GM18951 (cell line): ENCODE measurements at regions not wholly inside any gene's neighbourhood (a gene's known extent, or its start where the extent isn't known, plus 50 kb on each side); places are given as distances from the start of the nearest gene placed in this dataset.

ENCODE experiments used
- POLR2A ChIP-seq: IDR thresholded peaks from 4 replicates; pipeline ENCODE4 v1.6.1; 2011; ENCODE audit warnings: mild to moderate bottlenecking; ENCODE audit not compliant: insufficient read length, insufficient read depth; ENCODE audit errors: extremely low read depth
- in situ Hi-C: fragments of 300-500 bp; cut with MboI; formaldehyde crosslinking; loops from one replicate; pipeline ENCODE4 v1.12.0; 2022; ENCODE audit warnings: low sequenced_read_pairs, mixed read lengths, inconsistent platforms; ENCODE audit not compliant: unreplicated experiment

- in situ Hi-C loops = no loop called here
- no peak for TF ChIP-seq POLR2A
Observed at GRCh38 chr2:147634826-147635225, 210.0 kb upstream of the ACVR2A start.

GRCh38 chr2:147632198-147632597 is 212.6 kb upstream of the ACVR2A start:
- in situ Hi-C loops = no loop called here

GRCh38 chr2:147631294-147631693 is 213.5 kb upstream of the ACVR2A start:
- no peak for TF ChIP-seq POLR2A
- in situ Hi-C loops = no loop called here

More at GRCh38 chr2:147632198-147632597, 212.6 kb upstream of the ACVR2A start:
- no peak for TF ChIP-seq POLR2A

DNA sequence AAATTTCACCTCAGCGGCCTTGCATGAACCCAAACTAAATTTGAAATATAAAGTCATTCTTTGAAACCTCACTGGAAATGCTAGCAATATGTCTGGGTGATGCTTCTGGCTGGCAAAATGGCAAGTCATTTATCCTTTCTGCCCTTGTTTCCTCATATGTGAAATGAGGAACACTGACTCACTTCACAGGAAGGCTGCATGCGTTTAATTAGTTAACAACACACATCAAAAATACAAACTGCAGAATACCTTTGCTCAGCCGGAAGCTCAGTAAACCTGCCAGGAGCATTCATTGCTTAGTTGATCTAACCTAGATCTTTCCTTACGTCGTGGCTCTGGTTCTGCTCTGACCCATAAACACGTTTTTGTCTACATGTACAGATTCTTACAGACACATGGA is 214.2 kb upstream of the ACVR2A start:
- in situ Hi-C loops = no loop called here
- no peak for TF ChIP-seq POLR2A

DNA sequence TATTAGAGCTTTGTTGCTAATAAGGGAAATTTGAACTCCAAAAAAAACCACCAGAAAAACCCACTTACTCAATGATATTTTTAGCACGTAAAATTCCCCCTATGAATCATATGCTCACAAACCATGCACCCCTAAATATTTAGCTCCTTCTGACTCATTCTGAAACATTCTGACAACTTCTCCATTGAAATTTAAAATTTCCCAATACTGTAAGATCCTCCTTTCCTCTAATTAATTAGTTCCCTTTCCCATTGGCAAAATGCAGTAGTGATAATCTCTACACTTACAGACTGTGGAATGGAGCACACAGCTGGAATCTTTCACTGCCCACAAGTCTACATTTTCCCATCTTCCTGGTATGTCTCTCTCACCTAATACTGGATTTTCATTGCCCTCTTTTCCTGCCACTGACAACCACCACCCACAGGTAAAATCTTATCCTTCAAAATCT is 215.8 kb upstream of the ACVR2A start:
- in situ Hi-C loops = no loop called here
- TF ChIP-seq POLR2A = no peak

- in situ Hi-C loops = no loop called here
- TF ChIP-seq POLR2A = no peak
Observed at GRCh38 chr2:147623328-147623727, 221.5 kb upstream of the ACVR2A start.

DNA sequence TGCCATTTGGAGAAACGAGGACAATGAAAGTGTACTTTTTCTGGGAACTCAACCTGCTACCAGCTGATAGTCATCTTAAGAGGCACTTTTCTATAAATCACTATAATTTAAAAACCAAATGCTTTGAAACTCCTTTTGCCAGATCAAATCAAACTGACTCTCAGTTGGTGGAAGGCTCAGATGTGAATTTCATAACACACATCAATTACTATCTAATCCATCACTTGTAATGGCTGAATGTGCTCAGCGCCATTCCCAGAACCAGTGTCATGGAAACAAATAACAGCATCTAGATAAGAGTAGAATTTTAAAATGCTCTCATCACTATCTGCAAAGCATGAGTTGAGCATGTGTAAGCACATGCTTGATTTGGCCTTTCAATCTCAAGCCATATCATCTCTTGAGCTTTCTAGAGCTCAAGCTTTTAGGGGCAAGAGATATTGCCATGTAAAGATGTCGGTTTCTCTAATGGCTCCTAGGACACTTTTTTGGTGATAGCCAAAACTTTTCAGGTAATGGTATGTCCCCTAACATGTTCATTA is 223.1 kb upstream of the ACVR2A start:
- TF ChIP-seq POLR2A = no peak
- in situ Hi-C loops = no loop called here

DNA sequence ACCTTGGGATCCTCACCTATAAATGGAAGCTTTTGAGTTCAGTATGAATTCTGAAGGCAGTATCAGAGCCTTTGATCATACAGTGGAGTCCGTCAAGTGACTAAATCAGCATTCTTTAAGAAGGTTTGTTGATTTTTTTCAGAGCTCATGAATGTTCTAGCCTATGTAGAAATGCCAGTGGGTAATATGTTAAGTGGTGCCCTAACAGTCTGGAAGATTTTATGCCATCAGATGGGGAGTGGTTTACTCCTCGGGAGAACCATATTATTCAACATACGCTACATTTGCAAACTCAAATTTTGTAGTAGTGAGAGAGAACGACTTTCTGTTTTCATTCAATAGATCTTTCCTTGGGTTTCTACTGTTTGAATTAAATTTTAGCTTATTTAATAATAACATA is 225.0 kb upstream of the ACVR2A start:
- TF ChIP-seq POLR2A = no peak
- in situ Hi-C loops = no loop called here

GRCh38 chr2:147615726-147616125 is 229.1 kb upstream of the ACVR2A start:
- TF ChIP-seq POLR2A = no peak
- in situ Hi-C loops = no loop called here

DNA sequence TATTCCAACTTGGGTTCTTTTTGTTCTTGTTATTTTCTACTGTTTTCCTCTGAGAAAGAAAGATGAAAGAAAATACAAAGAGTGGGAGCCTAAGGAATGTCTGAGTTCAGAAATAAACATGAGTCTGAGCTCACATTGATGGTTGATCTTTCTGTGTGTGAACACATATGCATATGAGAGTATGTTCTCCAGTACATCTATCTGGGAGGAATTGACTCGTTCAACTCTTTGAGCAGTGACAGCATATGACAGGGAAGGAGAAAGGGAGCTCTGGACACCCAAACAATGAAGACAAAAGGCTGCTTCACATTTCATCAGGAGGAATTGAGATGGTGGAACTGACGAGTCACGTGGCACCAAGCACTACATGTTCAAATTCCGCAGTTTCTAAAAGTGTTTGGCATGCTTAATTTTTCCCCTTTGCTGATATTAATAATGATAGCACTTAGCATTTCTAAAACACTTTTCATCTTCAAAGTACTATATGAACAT is 229.8 kb upstream of the ACVR2A start:
- TF ChIP-seq POLR2A = no peak
- in situ Hi-C loops = no loop called here

DNA sequence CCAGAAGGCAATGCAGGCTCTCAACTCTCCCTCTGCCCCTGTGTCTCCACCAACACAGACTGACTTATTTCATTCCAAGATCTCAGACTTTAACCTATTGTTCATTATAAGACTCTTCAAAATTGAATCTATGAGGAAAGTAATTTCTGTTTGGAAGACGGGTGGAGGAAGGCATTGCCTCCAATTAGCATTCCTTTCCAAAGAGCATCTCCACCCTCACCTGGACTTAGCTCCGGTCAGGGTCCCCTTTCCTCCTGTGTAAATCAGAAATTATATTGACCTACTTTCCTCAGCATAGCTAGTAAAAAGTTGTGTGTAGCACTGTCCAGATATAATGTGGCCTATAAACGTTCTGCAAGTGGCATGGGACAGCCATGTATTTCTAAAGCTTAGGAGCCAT is 230.4 kb upstream of the ACVR2A start:
- no peak for TF ChIP-seq POLR2A
- in situ Hi-C loops = no loop called here

DNA sequence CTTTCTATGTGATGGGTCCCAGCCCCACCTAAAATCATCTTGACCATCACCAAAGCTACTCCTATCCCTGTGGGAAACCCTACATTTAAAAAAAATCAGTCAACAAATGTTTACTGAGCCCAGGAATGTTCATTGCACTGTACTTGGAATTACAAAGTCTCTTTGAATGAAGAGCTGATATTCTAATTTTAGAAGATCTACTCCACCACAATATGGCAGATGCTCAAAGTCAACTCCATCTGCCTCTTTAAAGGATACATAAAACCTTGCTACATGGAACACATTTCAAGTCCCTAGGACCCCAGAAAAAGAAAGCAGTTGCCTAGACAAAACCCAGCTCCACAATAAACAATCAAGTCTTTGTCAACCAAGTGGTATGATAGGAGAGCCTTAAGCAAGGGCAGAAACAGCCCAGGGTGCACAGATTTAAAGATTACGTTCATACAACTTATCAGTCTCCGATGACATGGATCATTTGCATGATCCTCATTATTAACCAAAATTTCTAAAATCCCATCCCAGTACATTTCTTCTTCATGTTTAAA is 234.3 kb upstream of the ACVR2A start:
- in situ Hi-C loops = no loop called here
- no peak for TF ChIP-seq POLR2A

- in situ Hi-C loops = no loop called here
- no peak for TF ChIP-seq POLR2A
Observed at GRCh38 chr2:147609301-147609700, 235.5 kb upstream of the ACVR2A start.

- in situ Hi-C loops = no loop called here
- TF ChIP-seq POLR2A = no peak
Observed at GRCh38 chr2:147607379-147607778, 237.4 kb upstream of the ACVR2A start.
